A172 (cell line): ENCODE measurements at regions not wholly inside any gene's neighbourhood (a gene's known extent, or its start where the extent isn't known, plus 50 kb on each side); places are given as distances from the start of the nearest gene placed in this dataset.
"Not testable (repeated sequence)": the region's sequence is repeated elsewhere in the genome, so short reads cannot be mapped to it uniquely, and the experiment has no call there.

ENCODE experiments used
- DNase-seq: peaks from one replicate; pipeline ENCODE4 v3.0.0-alpha.2; 2015; ENCODE audit warnings: low spot score

- DNase-seq: no peak
These were observed 243.5 kb downstream of the BCL11B start for GRCh38 chr14:99028521-99028920.

- DNase-seq: no peak
These were observed 242.7 kb downstream of the BCL11B start for GRCh38 chr14:99029145-99029915.

GRCh38 chr14:99029916-99030305, 242.1 kb downstream of the BCL11B start:
- DNase-seq: no peak

- no peak for DNase-seq
These were observed 241.5 kb downstream of the BCL11B start for GRCh38 chr14:99030454-99030853.

- DNase-seq: no peak
These were observed 239.2 kb downstream of the BCL11B start for GRCh38 chr14:99032759-99033158.

GRCh38 chr14:99033951-99034350, 238.0 kb downstream of the BCL11B start:
- no peak for DNase-seq

- no peak for DNase-seq
These were observed 237.3 kb downstream of the BCL11B start for GRCh38 chr14:99034711-99035171.

- peak; percentile 6 for DNase-seq
These were observed 236.7 kb downstream of the BCL11B start for GRCh38 chr14:99035268-99035667.

- DNase-seq: peak; percentile 71
These were observed 236.0 kb downstream of the BCL11B start for GRCh38 chr14:99035712-99036610.

- DNase-seq: no peak
These were observed 235.2 kb downstream of the BCL11B start for GRCh38 chr14:99036611-99037293.

- not testable (repeated sequence) for DNase-seq
These were observed 234.7 kb downstream of the BCL11B start for GRCh38 chr14:99037326-99037725.

- no peak for DNase-seq
These were observed 234.1 kb downstream of the BCL11B start for GRCh38 chr14:99037777-99038430.

- DNase-seq: peak; percentile 41
These were observed 233.6 kb downstream of the BCL11B start for GRCh38 chr14:99038431-99038820.

- DNase-seq: no peak
These were observed 232.5 kb downstream of the BCL11B start for GRCh38 chr14:99039331-99040041.

- no peak for DNase-seq
These were observed 231.9 kb downstream of the BCL11B start for GRCh38 chr14:99040052-99040451.

GRCh38 chr14:99040711-99041110, 231.3 kb downstream of the BCL11B start:
- no peak for DNase-seq

- no peak for DNase-seq
These were observed 230.7 kb downstream of the BCL11B start for GRCh38 chr14:99041141-99041819.

- no peak for DNase-seq
These were observed 230.2 kb downstream of the BCL11B start for GRCh38 chr14:99041820-99042174.

- no peak for DNase-seq
These were observed 229.4 kb downstream of the BCL11B start for GRCh38 chr14:99042381-99043266.

GRCh38 chr14:99043267-99043615, 228.8 kb downstream of the BCL11B start:
- no peak for DNase-seq
